ENCODE measurements at regions not wholly inside any gene's neighbourhood (a gene's known extent, or its start where the extent isn't known, plus 50 kb on each side); places are given as distances from the start of the nearest gene placed in this dataset.

DNA sequence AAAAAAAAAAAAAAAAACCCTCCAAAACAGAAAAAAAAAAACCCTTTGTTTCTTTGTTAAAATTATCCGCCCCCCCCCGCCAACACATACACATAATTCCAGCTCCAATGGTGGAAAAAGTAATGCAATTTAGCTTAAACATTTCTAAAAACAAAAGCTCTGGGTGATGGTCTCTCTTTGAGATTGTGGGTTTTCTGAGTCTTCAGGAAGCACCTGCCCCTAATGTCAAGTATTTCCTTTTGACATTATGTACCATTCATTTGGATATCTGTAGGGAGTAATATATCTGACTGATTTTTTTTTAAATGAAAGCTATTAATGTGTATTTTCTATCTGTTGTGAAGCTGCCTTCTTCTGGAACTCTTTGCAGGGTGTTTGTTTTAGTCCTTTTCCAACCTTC lies 389.7 kb downstream of the TAF11L14 start:
- H3K27me3 ChIP-seq = no peaks in the 10 kb centered on the region
- TF ChIP-seq, protein P1, sequence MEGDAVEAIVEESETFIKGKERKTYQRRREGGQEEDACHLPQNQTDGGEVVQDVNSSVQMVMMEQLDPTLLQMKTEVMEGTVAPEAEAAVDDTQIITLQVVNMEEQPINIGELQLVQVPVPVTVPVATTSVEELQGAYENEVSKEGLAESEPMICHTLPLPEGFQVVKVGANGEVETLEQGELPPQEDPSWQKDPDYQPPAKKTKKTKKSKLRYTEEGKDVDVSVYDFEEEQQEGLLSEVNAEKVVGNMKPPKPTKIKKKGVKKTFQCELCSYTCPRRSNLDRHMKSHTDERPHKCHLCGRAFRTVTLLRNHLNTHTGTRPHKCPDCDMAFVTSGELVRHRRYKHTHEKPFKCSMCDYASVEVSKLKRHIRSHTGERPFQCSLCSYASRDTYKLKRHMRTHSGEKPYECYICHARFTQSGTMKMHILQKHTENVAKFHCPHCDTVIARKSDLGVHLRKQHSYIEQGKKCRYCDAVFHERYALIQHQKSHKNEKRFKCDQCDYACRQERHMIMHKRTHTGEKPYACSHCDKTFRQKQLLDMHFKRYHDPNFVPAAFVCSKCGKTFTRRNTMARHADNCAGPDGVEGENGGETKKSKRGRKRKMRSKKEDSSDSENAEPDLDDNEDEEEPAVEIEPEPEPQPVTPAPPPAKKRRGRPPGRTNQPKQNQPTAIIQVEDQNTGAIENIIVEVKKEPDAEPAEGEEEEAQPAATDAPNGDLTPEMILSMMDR (IDR thresholded peaks at IDR 0.05) = no peak
- TF ChIP-seq POLR2A (IDR thresholded peaks at IDR 0.05) = no peak
- no peak overlapping the region for H3K27ac ChIP-seq
- H3K36me3 ChIP-seq = no peaks in the 10 kb centered on the region
- DNase-seq = no peak
- no peaks in the 10 kb centered on the region for H3K4me1 ChIP-seq
- no peak overlapping the region for H3K4me3 ChIP-seq
- H3K9me3 ChIP-seq = no peaks in the 10 kb centered on the region

- DNase-seq = no peak
- Histone ChIP-seq H3K4me3 (no peak overlapping the region), H3K4me1 (no peaks in the 10 kb centered on the region), H3K27me3 (no peaks in the 10 kb centered on the region), H3K36me3 (no peaks in the 10 kb centered on the region), H3K9me3 (no peaks in the 10 kb centered on the region), H3K27ac (no peak overlapping the region)
- TF ChIP-seq, protein P1 (IDR thresholded peaks at IDR 0.05) = no peak
- TF ChIP-seq POLR2A (IDR thresholded peaks at IDR 0.05) = no peak
Measured at GRCh38 chr5:18024542-18024941, 390.3 kb downstream of the TAF11L14 start.

GRCh38 chr5:18027241-18027867 lies 393.1 kb downstream of the TAF11L14 start:
- H3K4me3 ChIP-seq = no peak overlapping the region
- TF ChIP-seq, protein P1 (IDR thresholded peaks at IDR 0.05) = no peak
- no peak overlapping the region for H3K27ac ChIP-seq
- H3K4me1 ChIP-seq = no peaks in the 10 kb centered on the region
- H3K27me3 ChIP-seq = no peaks in the 10 kb centered on the region
- no peaks in the 10 kb centered on the region for H3K36me3 ChIP-seq
- H3K9me3 ChIP-seq = no peaks in the 10 kb centered on the region
- DNase-seq = no peak

- H3K27ac ChIP-seq = no peak overlapping the region
Measured at GRCh38 chr5:18028036-18028435, 393.8 kb downstream of the TAF11L14 start.

DNA sequence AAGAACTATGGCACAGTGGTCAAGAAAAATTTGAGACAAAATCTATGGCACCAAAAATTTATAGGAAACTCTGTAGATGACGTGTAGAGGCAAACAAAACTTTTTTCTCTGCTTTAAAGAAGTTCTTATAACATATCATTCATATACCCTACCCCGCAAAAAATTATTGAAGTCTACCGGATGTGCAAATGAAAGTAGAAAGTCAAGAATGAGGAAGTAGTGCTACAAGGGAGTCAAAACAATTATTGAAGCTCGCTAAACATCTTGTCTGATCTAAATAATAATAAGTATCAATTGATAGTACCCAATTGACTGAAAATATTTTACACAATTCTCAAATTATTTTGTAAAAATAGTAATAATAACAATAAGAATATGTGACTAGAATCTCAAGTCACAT lies 398.5 kb downstream of the TAF11L14 start:
- no peak for DNase-seq
- H3K36me3 ChIP-seq = no peaks in the 10 kb centered on the region
- H3K9me3 ChIP-seq = no peaks in the 10 kb centered on the region
- no peaks in the 10 kb centered on the region for H3K27me3 ChIP-seq
- no peaks in the 10 kb centered on the region for H3K4me1 ChIP-seq
- no peak for TF ChIP-seq POLR2A (IDR thresholded peaks at IDR 0.05)
- TF ChIP-seq, protein P1 (IDR thresholded peaks at IDR 0.05) = no peak
- H3K27ac ChIP-seq = no peak overlapping the region
- H3K4me3 ChIP-seq = no peak overlapping the region

More at GRCh38 chr5:18028036-18028435, 393.8 kb downstream of the TAF11L14 start:
- DNase-seq = no peak
- Histone ChIP-seq H3K27me3 (no peaks in the 10 kb centered on the region), H3K36me3 (no peaks in the 10 kb centered on the region), H3K4me3 (no peak overlapping the region), H3K9me3 (no peaks in the 10 kb centered on the region), H3K4me1 (no peaks in the 10 kb centered on the region)
- no peak for TF ChIP-seq POLR2A (IDR thresholded peaks at IDR 0.05)
- TF ChIP-seq, protein P1 (IDR thresholded peaks at IDR 0.05) = no peak

DNA sequence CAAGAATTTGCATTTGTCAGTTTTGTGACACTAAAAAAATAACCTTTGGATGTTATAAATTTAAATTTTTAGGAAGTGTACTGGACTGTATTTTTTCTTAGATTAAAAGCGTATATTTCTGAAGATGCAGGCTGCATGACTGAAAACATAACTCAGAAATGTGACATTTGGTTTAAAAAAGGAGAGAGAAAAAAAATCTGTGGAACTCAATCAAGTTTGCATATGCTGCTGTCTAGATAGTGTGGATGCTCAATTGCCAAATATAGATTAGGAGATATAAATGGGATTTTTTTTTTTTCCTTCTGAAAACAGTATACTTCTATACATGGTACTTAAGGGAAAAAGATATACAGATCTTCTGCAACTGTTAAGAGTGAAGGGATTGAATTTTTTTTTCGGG lies 402.3 kb downstream of the TAF11L14 start:
- no peaks in the 10 kb centered on the region for H3K27me3 ChIP-seq
- no peak for DNase-seq
- H3K4me1 ChIP-seq = no peaks in the 10 kb centered on the region
- no peaks in the 10 kb centered on the region for H3K9me3 ChIP-seq
- no peaks in the 10 kb centered on the region for H3K36me3 ChIP-seq
- H3K4me3 ChIP-seq = no peak overlapping the region
- no peak overlapping the region for H3K27ac ChIP-seq
- TF ChIP-seq, protein P1 (IDR thresholded peaks at IDR 0.05) = no peak
- no peak for TF ChIP-seq POLR2A (IDR thresholded peaks at IDR 0.05)

Data from Peyer's patch (tissue), 4 donors.